Fibroblast of skin of right biceps (primary cell): ENCODE measurements at regions not wholly inside any gene's neighbourhood (a gene's known extent, or its start where the extent isn't known, plus 50 kb on each side); places are given as distances from the start of the nearest gene placed in this dataset.
"Not testable (repeated sequence)": the region's sequence is repeated elsewhere in the genome, so short reads cannot be mapped to it uniquely, and the experiment has no call there.

Experiments used
- DNase-seq: peaks from one replicate; pipeline ENCODE4 v3.0.0-alpha.2; 2013

DNA sequence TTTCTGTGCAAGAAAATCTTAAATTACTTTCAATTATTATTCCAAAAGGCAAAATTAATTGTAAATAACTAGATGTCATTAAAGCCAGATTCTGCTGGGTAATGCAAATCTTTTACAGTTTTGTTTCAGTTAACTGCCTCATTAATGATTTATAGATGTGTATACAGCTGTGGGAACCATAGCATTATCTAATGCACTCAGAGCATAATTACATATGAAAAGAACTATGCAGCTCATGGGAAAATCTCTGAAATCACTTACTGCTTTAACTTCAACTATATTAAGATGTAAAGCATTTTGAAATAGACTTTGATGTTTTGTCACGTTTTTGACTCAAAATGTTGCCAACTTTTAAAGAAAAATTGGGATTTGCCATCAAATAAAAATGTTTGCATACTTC lies 630.3 kb upstream of the KLHL4 start:
- no peak for DNase-seq

GRCh38 chrX:86910027-86910426 lies 607.6 kb upstream of the KLHL4 start:
- DNase-seq, result no peak

DNA sequence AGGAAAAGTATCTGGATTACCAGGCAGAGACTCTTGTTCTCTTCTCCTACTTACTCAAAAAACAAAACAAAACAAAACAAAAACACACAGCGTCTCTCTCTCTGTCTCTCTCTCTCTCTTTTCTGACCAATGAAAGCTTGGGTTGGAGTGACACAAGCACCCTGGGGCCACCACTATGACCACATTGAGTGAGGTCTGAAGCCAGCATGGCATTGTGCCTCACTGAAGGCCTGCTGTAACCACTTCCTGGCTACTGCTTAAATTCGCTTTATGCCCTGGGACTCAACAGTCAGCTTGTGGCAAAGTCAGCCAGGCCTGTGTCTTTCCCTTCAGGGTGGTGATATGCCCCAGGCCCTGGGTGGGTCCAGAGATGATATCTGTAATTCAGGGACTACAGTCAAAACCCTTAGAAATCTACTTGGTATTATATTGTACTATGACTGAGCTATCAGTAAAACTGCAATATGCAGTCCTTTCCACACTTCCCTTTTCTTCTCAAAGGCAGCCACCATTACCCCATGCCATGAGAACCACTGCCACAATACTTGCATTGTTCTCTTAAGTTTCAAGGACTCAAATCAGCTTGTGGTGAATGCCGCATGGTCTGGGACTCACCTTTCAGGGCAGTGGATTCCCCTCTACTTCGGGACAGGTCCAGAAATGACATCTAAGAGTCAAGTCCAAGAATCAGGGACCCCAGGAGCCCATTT lies 606.8 kb upstream of the KLHL4 start:
- no peak for DNase-seq

GRCh38 chrX:86914569-86914968 lies 603.0 kb upstream of the KLHL4 start:
- DNase-seq, result no peak

DNA sequence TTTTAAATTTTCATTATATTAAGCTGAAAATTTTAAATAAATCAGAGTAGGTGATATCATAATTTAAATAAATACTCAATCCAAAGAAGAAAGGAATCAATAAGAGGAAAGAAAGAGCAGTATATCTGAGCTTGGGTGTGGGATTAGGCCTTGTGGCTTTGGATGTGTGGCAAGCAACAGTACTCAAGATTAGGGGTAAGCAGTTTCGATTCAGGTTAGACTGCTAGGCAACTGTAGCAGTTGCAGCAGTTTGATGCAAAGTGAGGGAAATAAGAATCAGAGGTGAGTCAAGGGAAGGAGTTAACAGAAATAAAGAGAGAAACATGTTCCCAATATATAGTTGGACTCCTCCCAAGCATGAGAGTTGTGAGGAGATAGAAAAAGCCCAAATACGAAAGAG lies 599.6 kb upstream of the KLHL4 start:
- no peak for DNase-seq

- DNase-seq, result no peak
Observed at GRCh38 chrX:86930419-86930818, 587.2 kb upstream of the KLHL4 start.

- DNase-seq, result no peak
Observed at GRCh38 chrX:86935988-86936387, 581.6 kb upstream of the KLHL4 start.

DNA sequence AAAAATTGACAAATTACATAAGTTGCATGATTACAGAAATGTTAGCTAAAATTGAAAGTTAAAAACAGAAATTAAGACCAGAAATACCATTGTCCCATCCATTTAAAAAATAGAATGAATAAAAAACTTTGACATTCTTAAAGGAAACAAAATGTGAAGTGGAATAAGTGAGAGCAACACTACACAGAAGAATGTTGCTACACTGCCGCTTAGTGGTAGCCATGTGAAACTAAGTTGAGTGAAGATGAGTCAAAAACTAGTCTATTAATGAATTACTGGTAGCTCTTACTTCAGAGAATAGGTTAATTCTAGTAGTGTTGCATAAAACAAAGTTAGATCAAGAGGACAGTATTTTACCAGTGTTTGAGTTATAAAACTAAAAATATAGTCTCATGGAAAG lies 571.0 kb upstream of the KLHL4 start:
- DNase-seq, result peak; percentile 0

DNA sequence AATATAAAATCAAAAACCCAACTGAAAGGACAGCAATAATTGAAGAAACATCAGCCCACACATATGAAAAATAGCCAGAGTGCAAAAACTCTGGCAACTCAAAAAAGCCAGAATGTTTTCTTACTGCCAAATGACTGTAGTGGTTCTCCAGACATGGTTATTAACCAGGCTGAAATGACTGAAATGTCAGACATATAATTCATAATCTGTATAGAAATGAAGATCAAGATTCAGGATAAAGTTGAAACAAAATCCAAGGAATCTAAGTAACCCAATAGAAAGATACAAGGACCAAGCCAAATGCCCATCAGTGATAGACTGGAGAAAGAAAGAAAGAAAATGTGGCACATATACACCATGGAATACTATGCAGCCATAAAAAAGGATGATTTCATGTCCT lies 553.3 kb upstream of the KLHL4 start:
- DNase-seq, result no peak

DNA sequence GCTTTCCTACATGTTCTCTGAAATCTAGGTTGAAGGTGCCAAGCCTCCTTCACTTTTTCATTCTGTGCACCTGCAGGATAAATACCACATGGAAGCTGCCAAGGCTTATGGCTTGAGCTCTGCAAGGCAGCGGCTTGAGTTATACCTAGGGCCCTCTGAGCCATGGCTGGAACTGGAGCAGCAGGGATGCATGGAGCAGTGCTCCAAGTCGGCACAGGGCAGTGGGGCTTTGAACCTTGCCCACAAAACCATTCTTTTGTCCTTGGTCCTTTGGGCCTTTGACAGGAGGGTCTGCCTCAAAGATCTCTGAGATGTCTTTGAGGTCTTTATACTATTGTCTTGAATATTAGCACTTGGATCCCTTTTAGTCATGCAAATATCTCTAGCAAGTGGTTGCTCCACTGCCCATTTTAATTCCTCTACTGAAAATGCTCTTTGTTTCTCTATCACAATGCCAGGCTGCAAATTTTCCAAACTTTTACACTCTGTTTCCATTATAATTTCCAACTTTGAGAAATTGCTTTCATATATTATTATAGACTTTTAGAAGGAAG lies 536.2 kb upstream of the KLHL4 start:
- DNase-seq, result no peak

GRCh38 chrX:86987351-86987750 lies 530.3 kb upstream of the KLHL4 start:
- not testable (repeated sequence) for DNase-seq

GRCh38 chrX:87003031-87003430 lies 514.6 kb upstream of the KLHL4 start:
- no peak for DNase-seq

DNA sequence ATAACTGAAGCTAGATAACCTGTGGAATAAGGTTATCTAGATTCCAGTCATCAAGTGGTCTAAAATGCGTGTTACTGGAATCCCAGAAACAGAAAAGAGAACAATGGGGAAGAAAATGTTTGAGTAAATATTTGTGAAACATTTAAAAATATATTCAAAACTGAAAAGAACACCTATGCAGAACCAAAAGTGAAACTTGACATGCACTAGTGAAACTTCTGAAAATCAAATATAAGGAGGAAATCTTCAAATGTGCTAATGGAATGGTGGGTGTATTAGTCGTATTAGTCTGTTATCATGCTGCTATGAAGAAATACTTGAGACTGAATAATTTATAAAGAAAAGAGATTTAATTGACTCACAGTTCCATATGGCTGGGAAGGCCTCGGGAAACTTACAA lies 512.4 kb upstream of the KLHL4 start:
- DNase-seq, result no peak

- DNase-seq, result no peak
Observed at GRCh38 chrX:87005885-87006284, 511.7 kb upstream of the KLHL4 start.

DNA sequence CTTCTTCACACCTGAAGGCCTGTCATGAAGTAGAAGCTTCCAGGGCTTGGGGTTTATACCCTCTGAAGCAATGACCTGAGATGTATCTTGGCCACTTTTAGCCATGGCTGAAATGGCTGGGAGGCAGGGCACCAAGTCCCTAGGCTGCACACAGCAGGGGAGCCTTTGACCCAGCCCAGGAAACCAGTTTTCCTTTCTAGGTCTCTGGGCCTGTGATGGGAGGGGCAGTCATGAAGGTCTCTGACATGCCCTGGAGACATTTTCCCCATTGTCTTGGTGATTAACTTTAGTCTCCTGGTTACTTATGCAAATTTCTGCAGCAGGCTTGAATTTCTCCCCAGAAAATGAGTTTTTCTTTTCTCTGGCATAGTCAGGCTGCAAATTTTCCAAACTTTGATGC lies 511.0 kb upstream of the KLHL4 start:
- DNase-seq, result no peak

GRCh38 chrX:87017210-87017609 lies 500.4 kb upstream of the KLHL4 start:
- DNase-seq, result no peak

GRCh38 chrX:87033115-87033514 lies 484.5 kb upstream of the KLHL4 start:
- DNase-seq, result not testable (repeated sequence)

- DNase-seq, result no peak
Observed at GRCh38 chrX:87045352-87045751, 472.2 kb upstream of the KLHL4 start.

DNA sequence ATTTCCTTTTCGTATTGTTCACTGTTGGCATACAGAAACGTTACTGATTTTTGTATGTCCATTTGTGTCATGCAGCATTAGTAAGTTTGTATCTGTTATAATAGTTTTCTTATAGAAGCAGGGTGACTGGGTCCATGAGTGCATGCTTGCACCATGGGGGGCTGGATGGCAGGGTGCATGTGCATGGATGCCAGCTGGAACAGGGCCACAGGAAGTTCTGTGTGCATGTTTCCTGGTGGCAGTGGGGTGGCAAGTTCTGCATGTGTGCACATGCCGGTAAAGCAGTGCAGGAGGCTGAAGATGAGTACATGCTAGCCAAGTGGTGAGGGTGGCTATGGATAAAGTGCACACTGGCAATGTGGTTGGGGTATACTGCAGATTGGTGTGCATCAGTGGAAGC lies 468.0 kb upstream of the KLHL4 start:
- no peak for DNase-seq

- DNase-seq, result no peak
Observed at GRCh38 chrX:87063642-87064041, 454.0 kb upstream of the KLHL4 start.

- DNase-seq, result no peak
Observed at GRCh38 chrX:87064502-87064901, 453.1 kb upstream of the KLHL4 start.

DNA sequence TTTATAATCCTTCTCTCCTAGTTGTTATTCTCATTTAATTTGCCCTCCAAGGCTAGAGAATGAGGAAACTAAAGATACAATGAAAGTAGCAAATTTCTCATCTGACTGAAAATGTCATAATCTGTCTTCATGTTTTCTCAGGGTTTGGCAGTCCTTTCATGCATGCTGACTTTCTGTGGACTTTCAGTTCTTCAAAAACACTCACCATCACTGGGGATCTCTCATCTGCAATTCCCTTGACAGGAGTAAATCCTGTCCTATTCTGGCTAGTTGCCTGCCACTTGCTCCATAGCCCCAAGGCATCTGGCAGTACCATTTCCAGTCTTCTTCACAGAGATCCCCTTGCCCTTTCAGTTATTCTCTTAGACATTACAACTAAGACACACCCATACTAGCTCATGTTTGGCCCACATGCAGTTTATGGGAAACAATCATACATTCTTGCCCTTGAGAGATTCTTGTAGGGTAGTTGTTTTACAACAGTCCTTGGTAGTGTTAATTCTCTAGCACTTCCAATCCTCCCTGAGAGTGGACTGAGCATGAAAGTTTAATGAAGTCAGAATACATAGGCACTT lies 449.7 kb upstream of the KLHL4 start:
- no peak for DNase-seq

DNA sequence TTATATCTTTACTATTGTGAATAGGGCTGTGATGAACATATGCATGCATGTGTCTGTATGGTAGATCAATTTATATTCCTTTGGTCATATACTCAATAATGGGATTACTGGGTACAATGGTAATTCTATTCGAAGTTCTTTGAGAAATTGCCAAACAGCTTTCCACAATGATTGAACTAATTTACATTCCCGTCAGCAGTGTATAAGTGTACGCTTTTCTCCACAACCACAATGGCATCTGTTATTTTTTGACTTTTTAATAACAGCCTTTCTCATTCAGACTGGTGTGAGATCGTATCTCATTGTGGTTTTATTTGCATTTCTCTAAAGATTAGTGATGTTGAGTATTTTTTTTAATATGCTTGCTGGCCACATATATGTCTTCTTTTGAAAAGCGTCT lies 439.4 kb upstream of the KLHL4 start:
- no peak for DNase-seq

GRCh38 chrX:87098477-87098876 lies 419.1 kb upstream of the KLHL4 start:
- DNase-seq, result no peak

- DNase-seq, result no peak
Observed at GRCh38 chrX:87105131-87105530, 412.5 kb upstream of the KLHL4 start.
